GM10847 (cell line): ENCODE measurements at regions not wholly inside any gene's neighbourhood (a gene's known extent, or its start where the extent isn't known, plus 50 kb on each side); places are given as distances from the start of the nearest gene placed in this dataset.

Experiments used
- POLR2A ChIP-seq: IDR thresholded peaks from 2 replicates; pipeline ENCODE4 v1.6.1; 2011; ENCODE audit not compliant: insufficient read length; ENCODE audit errors: extremely low read depth

- no peak for TF ChIP-seq POLR2A
Observed at GRCh38 chr15:62297933-62298332, 132.8 kb upstream of the C2CD4B start.

GRCh38 chr15:62298811-62299210 lies 133.7 kb upstream of the C2CD4B start:
- TF ChIP-seq POLR2A, result no peak

- TF ChIP-seq POLR2A, result no peak
Observed at GRCh38 chr15:62299541-62299940, 134.5 kb upstream of the C2CD4B start.

- TF ChIP-seq POLR2A, result no peak
Observed at GRCh38 chr15:62301993-62302675, 137.0 kb upstream of the C2CD4B start.

- TF ChIP-seq POLR2A, result no peak
Observed at GRCh38 chr15:62306851-62307504, 141.9 kb upstream of the C2CD4B start.

GRCh38 chr15:62307551-62307950 lies 142.5 kb upstream of the C2CD4B start:
- TF ChIP-seq POLR2A, result no peak

GRCh38 chr15:62316413-62317060 lies 151.5 kb upstream of the C2CD4B start:
- TF ChIP-seq POLR2A, result no peak

- no peak for TF ChIP-seq POLR2A
Observed at GRCh38 chr15:62320259-62320658, 155.2 kb upstream of the C2CD4B start.

- no peak for TF ChIP-seq POLR2A
Observed at GRCh38 chr15:62323353-62323890, 158.3 kb upstream of the C2CD4B start.

GRCh38 chr15:62324382-62324781 lies 159.3 kb upstream of the C2CD4B start:
- no peak for TF ChIP-seq POLR2A

GRCh38 chr15:62325597-62325996 lies 160.5 kb upstream of the C2CD4B start:
- TF ChIP-seq POLR2A, result no peak

- no peak for TF ChIP-seq POLR2A
Observed at GRCh38 chr15:62326460-62327011, 161.5 kb upstream of the C2CD4B start.

GRCh38 chr15:62327406-62327805 lies 162.3 kb upstream of the C2CD4B start:
- no peak for TF ChIP-seq POLR2A

- TF ChIP-seq POLR2A, result no peak
Observed at GRCh38 chr15:62334536-62334935, 169.5 kb upstream of the C2CD4B start.

GRCh38 chr15:62337934-62338333 lies 172.8 kb upstream of the C2CD4B start:
- TF ChIP-seq POLR2A, result no peak

GRCh38 chr15:62338497-62338896 lies 173.4 kb upstream of the C2CD4B start:
- no peak for TF ChIP-seq POLR2A
